ENCODE measurements at regions not wholly inside any gene's neighbourhood (a gene's known extent, or its start where the extent isn't known, plus 50 kb on each side); places are given as distances from the start of the nearest gene placed in this dataset.

- no peaks in the 10 kb centered on the region for H3K27me3 ChIP-seq (replicated peaks)
- in situ Hi-C loops (cut with HindIII; ENCODE audit: low pct_ligation_motif_present, low sequenced_read_pairs), result no loop called here
- DNase-seq, result no peak
- no peak overlapping the region for H3K4me3 ChIP-seq (ENCODE audit: low read depth, low read length)
- no peaks in the 10 kb centered on the region for H3K36me3 ChIP-seq (replicated peaks)
- no peak overlapping the region for H3K27ac ChIP-seq
- no peak for TF ChIP-seq CTCF (IDR thresholded peaks at IDR 0.05; ENCODE audit: low read depth, low read length, missing control alignments)
Observed at GRCh38 chr4:13092702-13093101, 391.4 kb downstream of the RAB28 start.

- H3K27ac ChIP-seq, result no peak overlapping the region
- no peaks in the 10 kb centered on the region for H3K36me3 ChIP-seq (replicated peaks)
- TF ChIP-seq CTCF (IDR thresholded peaks at IDR 0.05; ENCODE audit: low read depth, low read length, missing control alignments), result no peak
- in situ Hi-C loops (cut with HindIII; ENCODE audit: low pct_ligation_motif_present, low sequenced_read_pairs), result no loop called here
- H3K4me3 ChIP-seq (ENCODE audit: low read depth, low read length), result no peak overlapping the region
- no peak for DNase-seq
- H3K27me3 ChIP-seq (replicated peaks), result no peaks in the 10 kb centered on the region
Observed at GRCh38 chr4:13089659-13089998, 394.5 kb downstream of the RAB28 start.

GRCh38 chr4:13088726-13089658 is 395.1 kb downstream of the RAB28 start:
- DNase-seq, result peak; percentile 3
- H3K27ac ChIP-seq, result no peak overlapping the region
- no peaks in the 10 kb centered on the region for H3K27me3 ChIP-seq (replicated peaks)
- H3K4me3 ChIP-seq (ENCODE audit: low read depth, low read length), result no peak overlapping the region
- TF ChIP-seq CTCF (IDR thresholded peaks at IDR 0.05; ENCODE audit: low read depth, low read length, missing control alignments), result no peak
- no peaks in the 10 kb centered on the region for H3K36me3 ChIP-seq (replicated peaks)
- in situ Hi-C loops (cut with HindIII; ENCODE audit: low pct_ligation_motif_present, low sequenced_read_pairs), result no loop called here

- Histone ChIP-seq H3K36me3 (replicated peaks) (no peaks in the 10 kb centered on the region), H3K4me3 (ENCODE audit: low read depth, low read length) (no peak overlapping the region), H3K27ac (no peak overlapping the region), H3K27me3 (replicated peaks) (no peaks in the 10 kb centered on the region)
- TF ChIP-seq CTCF (IDR thresholded peaks at IDR 0.05; ENCODE audit: low read depth, low read length, missing control alignments), result no peak
- in situ Hi-C loops (cut with HindIII; ENCODE audit: low pct_ligation_motif_present, low sequenced_read_pairs), result no loop called here
- no peak for DNase-seq
Observed at GRCh38 chr4:13087041-13087440, 397.1 kb downstream of the RAB28 start.

- in situ Hi-C loops (cut with HindIII; ENCODE audit: low pct_ligation_motif_present, low sequenced_read_pairs), result no loop called here
- no peak for DNase-seq
- H3K27ac ChIP-seq, result no peak overlapping the region
- no peaks in the 10 kb centered on the region for H3K27me3 ChIP-seq (replicated peaks)
- no peak for TF ChIP-seq CTCF (IDR thresholded peaks at IDR 0.05; ENCODE audit: low read depth, low read length, missing control alignments)
- no peaks in the 10 kb centered on the region for H3K36me3 ChIP-seq (replicated peaks)
- H3K4me3 ChIP-seq (ENCODE audit: low read depth, low read length), result no peak overlapping the region
Observed at GRCh38 chr4:13084210-13084609, 399.9 kb downstream of the RAB28 start.

GRCh38 chr4:13081830-13082229 is 402.3 kb downstream of the RAB28 start:
- H3K4me3 ChIP-seq (ENCODE audit: low read depth, low read length), result no peak overlapping the region
- no peaks in the 10 kb centered on the region for H3K36me3 ChIP-seq (replicated peaks)
- TF ChIP-seq CTCF (IDR thresholded peaks at IDR 0.05; ENCODE audit: low read depth, low read length, missing control alignments), result no peak
- H3K27ac ChIP-seq, result no peak overlapping the region
- DNase-seq, result no peak
- no peaks in the 10 kb centered on the region for H3K27me3 ChIP-seq (replicated peaks)
- in situ Hi-C loops (cut with HindIII; ENCODE audit: low pct_ligation_motif_present, low sequenced_read_pairs), result no loop called here
